Endothelial cell (in vitro differentiated cells): ENCODE measurements at regions not wholly inside any gene's neighbourhood (a gene's known extent, or its start where the extent isn't known, plus 50 kb on each side); places are given as distances from the start of the nearest gene placed in this dataset.

Experiments
- DNase-seq: peaks from one replicate; pipeline ENCODE4 v3.0.0; 2021; ENCODE audit warnings: low spot score
- H3K27ac Mint-ChIP-seq: one replicate; pipeline ENCODE4 v1.8.0; 2021; ENCODE audit warnings: mixed read lengths, inconsistent platforms; ENCODE audit not compliant: unreplicated experiment
- H3K27me3 Mint-ChIP-seq: one replicate; pipeline ENCODE4 v1.8.0; 2021; ENCODE audit warnings: mild to moderate bottlenecking, moderate library complexity, mixed read lengths, inconsistent platforms; ENCODE audit not compliant: unreplicated experiment
- H3K36me3 Mint-ChIP-seq: one replicate; pipeline ENCODE4 v1.8.0; 2021; ENCODE audit warnings: mild to moderate bottlenecking, low read depth, mixed read lengths, inconsistent platforms; ENCODE audit not compliant: unreplicated experiment
- H3K4me1 Mint-ChIP-seq: one replicate; pipeline ENCODE4 v1.8.0; 2021; ENCODE audit warnings: mild to moderate bottlenecking, mixed read lengths, inconsistent platforms; ENCODE audit not compliant: unreplicated experiment
- H3K4me3 Mint-ChIP-seq: one replicate; pipeline ENCODE4 v1.8.0; 2021; ENCODE audit warnings: mild to moderate bottlenecking, mixed read lengths, inconsistent platforms; ENCODE audit not compliant: unreplicated experiment
- H3K9me3 Mint-ChIP-seq: one replicate; pipeline ENCODE4 v1.8.0; 2021; ENCODE audit warnings: mixed read lengths, inconsistent platforms; ENCODE audit not compliant: unreplicated experiment
- CTCF ChIP-seq: fragments of 200-600 bp; sonication (generic); IDR thresholded peaks from one replicate; pipeline ENCODE4 v1.5.0; 2021; ENCODE audit warnings: antibody characterized with exemption; ENCODE audit not compliant: unreplicated experiment

- H3K36me3 Mint-ChIP-seq: no peaks in the 10 kb centered on the region
- no peak for DNase-seq
- peaks cover 7% of the 10 kb centered on the region for H3K4me1 Mint-ChIP-seq
- no peak overlapping the region for H3K27ac Mint-ChIP-seq
- no peak overlapping the region for H3K4me3 Mint-ChIP-seq
- H3K27me3 Mint-ChIP-seq: peaks cover 3% of the 10 kb centered on the region
- H3K9me3 Mint-ChIP-seq: no peaks in the 10 kb centered on the region
- TF ChIP-seq CTCF: no peak
Observed at GRCh38 chr15:99453637-99454030, 112.2 kb upstream of the MEF2A start.

- Mint-ChIP-seq H3K36me3 (no peaks in the 10 kb centered on the region), H3K9me3 (no peaks in the 10 kb centered on the region), H3K4me3 (no peak overlapping the region), H3K4me1 (peaks cover 7% of the 10 kb centered on the region), H3K27me3 (peaks cover 3% of the 10 kb centered on the region), H3K27ac (no peak overlapping the region)
- DNase-seq: no peak
- TF ChIP-seq CTCF: no peak
Observed at GRCh38 chr15:99454107-99454809, 111.5 kb upstream of the MEF2A start.

- no peak for DNase-seq
- Mint-ChIP-seq H3K27me3 (peaks cover 6% of the 10 kb centered on the region), H3K4me1 (peaks cover 7% of the 10 kb centered on the region), H3K4me3 (no peak overlapping the region), H3K36me3 (no peaks in the 10 kb centered on the region), H3K9me3 (no peaks in the 10 kb centered on the region), H3K27ac (no peak overlapping the region)
- no peak for TF ChIP-seq CTCF
Observed at GRCh38 chr15:99454941-99455788, 110.6 kb upstream of the MEF2A start.

- no peak for TF ChIP-seq CTCF
- Mint-ChIP-seq H3K4me3 (no peak overlapping the region), H3K4me1 (peaks cover 6% of the 10 kb centered on the region), H3K27ac (no peak overlapping the region), H3K9me3 (no peaks in the 10 kb centered on the region), H3K27me3 (peaks cover 6% of the 10 kb centered on the region), H3K36me3 (no peaks in the 10 kb centered on the region)
- no peak for DNase-seq
Observed at GRCh38 chr15:99455789-99456160, 110.0 kb upstream of the MEF2A start.

GRCh38 chr15:99464137-99464536 is 101.6 kb upstream of the MEF2A start:
- no peak for DNase-seq
- Mint-ChIP-seq H3K4me1 (no peaks in the 10 kb centered on the region), H3K9me3 (no peaks in the 10 kb centered on the region), H3K36me3 (no peaks in the 10 kb centered on the region), H3K4me3 (no peak overlapping the region), H3K27me3 (peaks cover 10% of the 10 kb centered on the region), H3K27ac (no peak overlapping the region)
- no peak for TF ChIP-seq CTCF
